22Rv1 (cell line): ENCODE measurements at regions not wholly inside any gene's neighbourhood (a gene's known extent, or its start where the extent isn't known, plus 50 kb on each side); places are given as distances from the start of the nearest gene placed in this dataset.

ENCODE experiments used
- ZFX ChIP-seq: fragments of 450-650 bp; IDR thresholded peaks from 2 replicates; pipeline ENCODE4 v1.6.1; 2017; ENCODE audit warnings: antibody characterized with exemption, borderline replicate concordance
- TF ChIP-seq, protein P1 (sequence below): fragments of 450-650 bp; IDR thresholded peaks from 2 replicates; pipeline ENCODE4 v1.5.1; 2017; ENCODE audit warnings: mild to moderate bottlenecking

GRCh38 chr9:107183176-107183575 lies 99.9 kb upstream of the RAD23B start:
- TF ChIP-seq, protein P1, sequence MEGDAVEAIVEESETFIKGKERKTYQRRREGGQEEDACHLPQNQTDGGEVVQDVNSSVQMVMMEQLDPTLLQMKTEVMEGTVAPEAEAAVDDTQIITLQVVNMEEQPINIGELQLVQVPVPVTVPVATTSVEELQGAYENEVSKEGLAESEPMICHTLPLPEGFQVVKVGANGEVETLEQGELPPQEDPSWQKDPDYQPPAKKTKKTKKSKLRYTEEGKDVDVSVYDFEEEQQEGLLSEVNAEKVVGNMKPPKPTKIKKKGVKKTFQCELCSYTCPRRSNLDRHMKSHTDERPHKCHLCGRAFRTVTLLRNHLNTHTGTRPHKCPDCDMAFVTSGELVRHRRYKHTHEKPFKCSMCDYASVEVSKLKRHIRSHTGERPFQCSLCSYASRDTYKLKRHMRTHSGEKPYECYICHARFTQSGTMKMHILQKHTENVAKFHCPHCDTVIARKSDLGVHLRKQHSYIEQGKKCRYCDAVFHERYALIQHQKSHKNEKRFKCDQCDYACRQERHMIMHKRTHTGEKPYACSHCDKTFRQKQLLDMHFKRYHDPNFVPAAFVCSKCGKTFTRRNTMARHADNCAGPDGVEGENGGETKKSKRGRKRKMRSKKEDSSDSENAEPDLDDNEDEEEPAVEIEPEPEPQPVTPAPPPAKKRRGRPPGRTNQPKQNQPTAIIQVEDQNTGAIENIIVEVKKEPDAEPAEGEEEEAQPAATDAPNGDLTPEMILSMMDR: no peak
- TF ChIP-seq ZFX: no peak
